ENCODE measurements at regions not wholly inside any gene's neighbourhood (a gene's known extent, or its start where the extent isn't known, plus 50 kb on each side); places are given as distances from the start of the nearest gene placed in this dataset.
"Not testable (repeated sequence)": the region's sequence is repeated elsewhere in the genome, so short reads cannot be mapped to it uniquely, and the experiment has no call there.

GRCh38 chr2:236355911-236356310, 91.7 kb upstream of the ASB18 start:
- TF ChIP-seq SMC3 (conservative IDR thresholded peaks at IDR 0.05; ENCODE audit: poor library complexity): no peak
- TF ChIP-seq EZH2 (IDR thresholded peaks at IDR 0.05; ENCODE audit: borderline replicate concordance, insufficient read depth, low read length, poor library complexity, severe bottlenecking): no peak
- TF ChIP-seq POLR2AphosphoS5 (IDR thresholded peaks at IDR 0.05): no peak
- TF ChIP-seq MXI1 (conservative IDR thresholded peaks at IDR 0.05; ENCODE audit: poor library complexity, severe bottlenecking): no peak
- TF ChIP-seq RAD21 (conservative IDR thresholded peaks at IDR 0.05): no peak
- no peak for TF ChIP-seq REST (IDR thresholded peaks at IDR 0.05; ENCODE audit: borderline replicate concordance)
- TF ChIP-seq CTCF (IDR thresholded peaks at IDR 0.05; ENCODE audit: poor library complexity, severe bottlenecking): no peak
- no peak for TF ChIP-seq TAF1 (IDR thresholded peaks at IDR 0.05; ENCODE audit: low read depth)
- TF ChIP-seq EP300 (conservative IDR thresholded peaks at IDR 0.05; ENCODE audit: poor library complexity, severe bottlenecking): no peak
- no peak overlapping the region for H2AFZ ChIP-seq (ENCODE audit: low read depth, low read length)

GRCh38 chr2:236356321-236356720, 92.1 kb upstream of the ASB18 start:
- H3K9me3 ChIP-seq (ENCODE audit: low read length); H3K9ac ChIP-seq (ENCODE audit: low read length); H3K4me3 ChIP-seq (ENCODE audit: low read length); H4K20me1 ChIP-seq (ENCODE audit: insufficient read depth); H3F3A ChIP-seq (ENCODE audit: insufficient read depth, low read length, poor library complexity, severe bottlenecking); H3K9me2 ChIP-seq (ENCODE audit: insufficient read depth, low read length); H3K27me3 ChIP-seq (ENCODE audit: insufficient read depth, low read depth, low read length); H3K36me3 ChIP-seq (ENCODE audit: insufficient read depth, low read length); H3K4me2 ChIP-seq (ENCODE audit: low read length); H2AFZ ChIP-seq (ENCODE audit: low read depth, low read length); H3K79me2 ChIP-seq (replicated peaks; ENCODE audit: insufficient read depth, low read length); H3K27ac ChIP-seq (ENCODE audit: low read length): not testable (repeated sequence)

More at GRCh38 chr2:236355911-236356310, 91.7 kb upstream of the ASB18 start:
- H3K4me2 ChIP-seq (ENCODE audit: low read length): no peak overlapping the region
- H3K27ac ChIP-seq (ENCODE audit: low read length): no peak overlapping the region
- no peak overlapping the region for H3K9ac ChIP-seq (ENCODE audit: low read length)
- no peaks in the 10 kb centered on the region for H3K79me2 ChIP-seq (replicated peaks; ENCODE audit: insufficient read depth, low read length)
- H3K27me3 ChIP-seq (ENCODE audit: insufficient read depth, low read depth, low read length): no peaks in the 10 kb centered on the region
- no peaks in the 10 kb centered on the region for H3F3A ChIP-seq (ENCODE audit: insufficient read depth, low read length, poor library complexity, severe bottlenecking)
- no peaks in the 10 kb centered on the region for H3K9me2 ChIP-seq (ENCODE audit: insufficient read depth, low read length)
- no peaks in the 10 kb centered on the region for H4K20me1 ChIP-seq (ENCODE audit: insufficient read depth)
- no peaks in the 10 kb centered on the region for H3K36me3 ChIP-seq (ENCODE audit: insufficient read depth, low read length)
- no peaks in the 10 kb centered on the region for H3K9me3 ChIP-seq (ENCODE audit: low read length)
- no peak overlapping the region for H3K4me3 ChIP-seq (ENCODE audit: low read length)

- H3K9ac ChIP-seq (ENCODE audit: low read length); H4K20me1 ChIP-seq (ENCODE audit: insufficient read depth); H3K79me2 ChIP-seq (replicated peaks; ENCODE audit: insufficient read depth, low read length); H3K9me3 ChIP-seq (ENCODE audit: low read length); H3K36me3 ChIP-seq (ENCODE audit: insufficient read depth, low read length); H3K9me2 ChIP-seq (ENCODE audit: insufficient read depth, low read length); H3K27me3 ChIP-seq (ENCODE audit: insufficient read depth, low read depth, low read length); H3K4me2 ChIP-seq (ENCODE audit: low read length); H3F3A ChIP-seq (ENCODE audit: insufficient read depth, low read length, poor library complexity, severe bottlenecking); H3K27ac ChIP-seq (ENCODE audit: low read length); H3K4me3 ChIP-seq (ENCODE audit: low read length); H2AFZ ChIP-seq (ENCODE audit: low read depth, low read length): not testable (repeated sequence)
These were observed 94.3 kb upstream of the ASB18 start for GRCh38 chr2:236358482-236358881.

Data from neural cell (in vitro differentiated cells).